IPS-15b (cell line): ENCODE measurements at regions not wholly inside any gene's neighbourhood (a gene's known extent, or its start where the extent isn't known, plus 50 kb on each side); places are given as distances from the start of the nearest gene placed in this dataset.

Experiments
- H3K27me3 ChIP-seq: one replicate; pipeline ENCODE4 v1.6.1; 2013; ENCODE audit warnings: low read length; ENCODE audit not compliant: control insufficient read depth, insufficient read depth
- H3K36me3 ChIP-seq: one replicate; pipeline ENCODE4 v1.6.1; 2013; ENCODE audit warnings: low read length; ENCODE audit not compliant: control insufficient read depth, insufficient read depth
- H3K4me1 ChIP-seq: one replicate; pipeline ENCODE4 v1.6.1; 2013; ENCODE audit warnings: mild to moderate bottlenecking, low read length; ENCODE audit not compliant: control insufficient read depth, insufficient read depth
- H3K4me3 ChIP-seq: one replicate; pipeline ENCODE4 v1.5.1; 2013; ENCODE audit warnings: low read depth, low read length
- H3K9ac ChIP-seq: one replicate; pipeline ENCODE4 v1.6.1; 2013; ENCODE audit warnings: low read depth, mild to moderate bottlenecking, low read length
- H3K9me3 ChIP-seq: one replicate; pipeline ENCODE4 v1.6.1; 2013; ENCODE audit warnings: mild to moderate bottlenecking, low read length; ENCODE audit not compliant: control insufficient read depth, insufficient read depth

DNA sequence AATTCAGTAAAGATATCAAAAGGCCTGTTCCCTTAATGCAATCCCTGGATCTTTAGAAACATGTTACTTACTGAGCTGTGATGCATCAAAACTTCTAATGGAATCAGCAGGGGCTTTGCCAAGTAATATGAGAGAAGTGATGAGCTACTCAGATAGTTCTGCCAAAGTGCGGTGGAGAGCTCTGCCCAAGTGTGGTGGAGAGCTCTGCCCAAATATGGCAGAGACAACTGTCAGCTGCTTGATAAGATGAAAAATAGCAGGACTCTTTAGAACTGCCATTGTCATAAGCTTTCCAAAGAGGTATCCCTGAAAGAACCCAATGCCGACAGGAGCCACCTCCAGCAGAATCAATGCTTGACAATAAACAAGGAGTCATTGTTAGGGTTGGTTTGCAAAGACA lies 167.9 kb upstream of the SLC39A10 start:
- Histone ChIP-seq H3K4me1 (no peaks in the 10 kb centered on the region), H3K27me3 (no peaks in the 10 kb centered on the region), H3K9me3 (no peaks in the 10 kb centered on the region), H3K9ac (no peak overlapping the region), H3K4me3 (no peak overlapping the region), H3K36me3 (no peaks in the 10 kb centered on the region)

DNA sequence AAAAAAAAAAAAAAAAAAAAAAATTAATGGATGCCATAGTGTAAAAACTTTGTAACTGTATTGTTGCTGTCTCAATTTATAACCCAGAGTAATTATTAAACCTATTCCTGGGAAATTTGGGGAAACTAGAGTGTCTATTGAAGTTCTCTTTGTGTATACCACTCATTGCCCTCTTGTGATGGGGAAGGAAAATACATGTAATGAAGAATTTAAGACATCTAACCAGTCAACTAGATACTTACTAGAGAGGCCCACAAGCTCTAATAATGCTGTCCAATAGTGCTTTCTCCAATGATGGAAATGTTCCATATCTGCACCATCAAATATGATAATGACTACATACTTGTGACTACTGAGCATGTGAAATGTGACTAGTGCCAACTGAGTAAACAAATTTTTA lies 168.5 kb upstream of the SLC39A10 start:
- no peak overlapping the region for H3K4me3 ChIP-seq
- no peaks in the 10 kb centered on the region for H3K36me3 ChIP-seq
- H3K9ac ChIP-seq: no peak overlapping the region
- no peaks in the 10 kb centered on the region for H3K4me1 ChIP-seq
- no peaks in the 10 kb centered on the region for H3K27me3 ChIP-seq
- H3K9me3 ChIP-seq: no peaks in the 10 kb centered on the region

DNA sequence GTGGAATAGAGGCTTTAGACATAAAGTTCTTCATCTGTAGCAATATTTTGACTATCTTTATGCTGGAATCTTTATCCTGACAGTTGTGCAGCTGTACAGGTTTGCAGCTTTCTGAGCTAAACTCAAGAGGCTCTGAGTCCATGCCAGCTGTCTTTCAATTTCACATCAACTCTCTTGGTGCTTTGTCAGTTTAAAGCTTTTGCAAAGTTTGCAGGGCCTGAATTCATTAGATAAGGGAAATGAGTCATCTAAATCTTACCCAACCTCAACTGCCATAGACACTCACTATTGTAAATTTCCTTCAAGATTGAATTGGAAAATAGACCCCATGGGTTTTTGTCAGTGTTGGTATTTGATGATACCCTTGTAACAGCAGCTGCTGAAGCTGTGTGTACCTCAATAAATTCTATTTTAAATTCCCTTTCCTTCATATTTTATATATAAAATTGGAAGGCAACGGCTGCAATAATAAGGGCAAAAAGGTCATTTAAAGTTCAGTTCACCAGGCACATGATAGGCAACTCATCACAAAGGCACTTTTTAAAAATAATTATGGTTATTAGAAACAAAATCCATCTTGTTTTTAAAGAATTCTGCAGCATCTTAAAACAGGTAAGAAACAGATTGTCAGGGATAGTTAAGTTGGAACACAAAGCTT lies 169.9 kb upstream of the SLC39A10 start:
- H3K9ac ChIP-seq: no peak overlapping the region
- H3K4me3 ChIP-seq: no peak overlapping the region
- no peaks in the 10 kb centered on the region for H3K27me3 ChIP-seq
- no peaks in the 10 kb centered on the region for H3K4me1 ChIP-seq
- no peaks in the 10 kb centered on the region for H3K9me3 ChIP-seq
- no peaks in the 10 kb centered on the region for H3K36me3 ChIP-seq

DNA sequence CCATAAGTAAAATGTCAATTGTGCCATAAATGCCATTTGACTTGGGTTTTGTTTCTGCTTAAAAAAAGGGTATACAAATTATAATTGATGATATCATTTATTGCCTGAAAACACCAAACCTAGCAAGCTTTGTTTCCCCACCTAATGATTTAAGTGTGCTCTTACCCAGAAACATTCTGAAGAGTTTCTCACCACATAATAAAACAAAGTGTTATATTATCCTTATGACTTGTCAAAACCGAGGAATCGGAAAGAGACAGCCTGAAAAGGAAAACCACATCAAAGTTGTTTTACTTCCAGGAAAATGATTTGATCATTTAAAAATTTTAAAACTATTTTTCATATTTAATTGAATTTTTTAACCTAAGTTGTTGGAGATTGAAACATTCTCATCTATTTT lies 170.5 kb upstream of the SLC39A10 start:
- Histone ChIP-seq H3K9ac (no peak overlapping the region), H3K36me3 (no peaks in the 10 kb centered on the region), H3K4me3 (no peak overlapping the region), H3K4me1 (no peaks in the 10 kb centered on the region), H3K27me3 (no peaks in the 10 kb centered on the region), H3K9me3 (no peaks in the 10 kb centered on the region)

DNA sequence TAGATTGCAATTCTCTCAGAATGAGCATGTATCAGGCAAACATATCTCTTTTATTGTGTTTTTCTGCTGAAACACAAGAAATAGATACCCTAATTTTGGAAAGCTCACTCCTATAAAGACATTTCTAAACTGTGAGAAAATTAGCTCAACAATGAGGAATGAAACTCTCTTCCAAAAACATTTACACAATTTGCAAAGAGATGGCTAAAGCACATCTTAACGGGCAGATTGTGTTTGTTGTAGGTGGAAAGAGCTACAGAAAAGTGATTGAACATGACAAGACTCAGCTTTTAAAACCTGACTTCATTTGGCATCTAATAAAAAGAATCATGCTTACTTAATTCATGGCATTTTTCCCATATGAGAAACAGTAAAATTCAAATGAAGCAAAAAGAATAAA lies 175.0 kb upstream of the SLC39A10 start:
- no peaks in the 10 kb centered on the region for H3K27me3 ChIP-seq
- no peak overlapping the region for H3K4me3 ChIP-seq
- H3K9me3 ChIP-seq: no peaks in the 10 kb centered on the region
- no peaks in the 10 kb centered on the region for H3K36me3 ChIP-seq
- no peak overlapping the region for H3K9ac ChIP-seq
- no peaks in the 10 kb centered on the region for H3K4me1 ChIP-seq

DNA sequence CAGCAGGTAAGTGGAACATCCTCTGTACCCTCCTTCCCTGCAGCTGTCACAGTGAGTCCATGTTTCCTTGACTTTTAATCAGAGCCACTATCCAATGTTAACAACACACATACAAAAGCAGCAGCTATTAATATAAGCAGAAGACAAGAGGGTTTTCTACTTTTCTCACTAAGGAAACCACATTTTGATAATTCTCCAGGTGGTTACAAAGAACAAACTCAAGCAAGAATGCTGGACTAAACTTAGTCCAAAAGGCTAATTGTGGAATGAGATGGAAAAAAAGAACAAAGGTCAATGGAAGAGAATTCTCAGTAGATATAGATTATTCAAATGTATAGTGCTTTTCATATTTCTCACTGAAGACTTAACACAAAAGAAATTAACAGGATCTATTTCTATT lies 176.9 kb upstream of the SLC39A10 start:
- H3K27me3 ChIP-seq: no peaks in the 10 kb centered on the region
- no peak overlapping the region for H3K4me3 ChIP-seq
- no peak overlapping the region for H3K9ac ChIP-seq
- H3K4me1 ChIP-seq: peaks cover 2% of the 10 kb centered on the region
- no peaks in the 10 kb centered on the region for H3K36me3 ChIP-seq
- H3K9me3 ChIP-seq: no peaks in the 10 kb centered on the region

DNA sequence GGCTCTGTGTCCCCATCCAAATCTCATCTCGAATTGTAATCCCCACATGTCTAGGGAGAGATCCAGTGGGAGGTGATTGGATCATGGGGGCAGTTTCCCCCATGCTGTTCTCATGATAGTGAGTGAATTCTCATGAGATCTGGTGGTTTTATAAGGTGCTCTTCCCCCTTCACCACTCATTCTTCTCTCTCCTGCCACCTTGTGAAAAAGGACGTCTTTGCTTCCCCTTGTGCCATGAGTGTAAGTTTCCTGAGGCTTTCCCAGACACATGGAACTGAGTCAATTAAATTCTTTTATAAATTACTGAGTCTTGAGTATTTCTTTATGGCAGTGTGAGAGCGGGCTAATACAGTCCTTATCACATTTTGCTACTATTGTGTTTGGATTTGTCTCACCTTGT lies 177.6 kb upstream of the SLC39A10 start:
- Histone ChIP-seq H3K9ac (no peak overlapping the region), H3K36me3 (no peaks in the 10 kb centered on the region), H3K27me3 (no peaks in the 10 kb centered on the region), H3K9me3 (no peaks in the 10 kb centered on the region), H3K4me3 (no peak overlapping the region), H3K4me1 (peaks cover 2% of the 10 kb centered on the region)

DNA sequence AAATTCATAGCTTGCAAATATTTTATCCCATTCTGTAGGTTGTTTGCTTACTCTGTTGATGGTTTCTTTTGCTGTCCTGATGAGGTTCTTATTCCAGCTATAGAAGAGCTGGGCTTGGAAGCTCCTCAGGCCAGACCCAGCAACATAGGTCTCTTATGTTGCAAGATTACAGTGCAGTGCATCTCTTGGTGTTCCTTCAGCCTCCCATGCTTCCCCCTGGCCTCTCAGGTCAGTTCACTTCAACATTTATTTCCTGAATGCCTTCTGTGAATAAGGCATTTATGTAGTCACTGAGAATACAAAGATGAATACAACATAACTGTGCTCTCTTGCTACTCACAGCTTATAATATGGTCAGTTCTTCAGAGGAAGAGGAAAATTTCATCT lies 179.0 kb upstream of the SLC39A10 start:
- no peaks in the 10 kb centered on the region for H3K9me3 ChIP-seq
- H3K27me3 ChIP-seq: no peaks in the 10 kb centered on the region
- no peak overlapping the region for H3K9ac ChIP-seq
- no peaks in the 10 kb centered on the region for H3K36me3 ChIP-seq
- H3K4me1 ChIP-seq: peaks cover 2% of the 10 kb centered on the region
- H3K4me3 ChIP-seq: no peak overlapping the region

DNA sequence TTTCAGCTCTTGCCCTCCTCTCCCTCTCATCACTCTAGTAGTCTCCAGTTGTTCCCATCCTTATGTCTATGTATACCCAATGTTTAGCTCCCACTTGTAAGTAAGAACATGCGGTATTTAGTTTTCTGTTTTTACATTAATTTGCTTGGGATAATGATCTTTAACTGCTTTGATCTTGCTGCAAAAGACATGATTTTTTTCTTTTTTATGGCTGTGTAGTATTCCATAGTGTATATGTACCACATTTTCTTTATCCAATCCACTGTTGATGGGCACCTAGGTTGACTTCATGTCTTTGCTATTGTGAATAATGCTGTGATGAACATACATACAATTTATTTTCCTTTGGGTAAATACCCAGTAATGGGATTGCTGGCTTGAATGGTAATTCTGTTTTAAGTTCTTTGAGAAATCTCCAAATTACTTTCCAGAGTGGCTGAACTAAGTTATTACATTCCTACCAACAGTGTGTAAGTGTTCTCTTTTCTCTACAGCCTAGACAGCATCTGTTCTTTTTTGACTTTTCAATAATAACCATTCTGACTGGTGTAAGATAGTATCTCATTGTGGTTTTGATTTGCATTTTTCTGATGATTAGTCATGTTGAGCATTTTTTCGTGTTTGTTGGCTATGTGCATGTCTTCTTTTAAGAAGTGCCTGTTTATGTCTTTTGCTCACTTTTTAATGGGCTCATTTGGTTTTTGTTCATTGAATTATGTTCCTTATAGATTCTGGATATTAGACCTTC lies 179.6 kb upstream of the SLC39A10 start:
- Histone ChIP-seq H3K4me3 (no peak overlapping the region), H3K4me1 (peaks cover 2% of the 10 kb centered on the region), H3K36me3 (no peaks in the 10 kb centered on the region), H3K9ac (no peak overlapping the region), H3K9me3 (no peaks in the 10 kb centered on the region), H3K27me3 (no peaks in the 10 kb centered on the region)

DNA sequence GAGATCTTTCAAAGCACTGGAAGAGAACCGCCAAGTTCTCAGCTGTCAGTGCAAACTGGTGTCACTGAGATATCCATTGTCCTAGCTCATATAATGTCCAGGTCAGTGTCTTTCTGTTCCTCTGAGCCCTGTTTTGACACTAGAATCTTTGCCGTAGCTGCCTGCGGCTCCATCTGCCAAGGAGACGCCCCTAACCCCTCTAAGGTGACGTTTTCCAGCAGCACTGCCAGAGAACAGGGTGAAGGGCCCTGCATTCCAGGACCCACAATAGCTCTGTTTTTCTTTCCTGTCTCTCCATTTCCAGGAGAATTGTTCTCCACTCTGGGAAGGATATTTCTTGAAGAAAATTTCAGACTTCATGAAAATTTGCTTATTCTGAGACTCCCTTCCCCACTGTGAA lies 181.7 kb upstream of the SLC39A10 start:
- Histone ChIP-seq H3K4me3 (no peak overlapping the region), H3K36me3 (no peaks in the 10 kb centered on the region), H3K9ac (no peak overlapping the region), H3K27me3 (no peaks in the 10 kb centered on the region), H3K9me3 (no peaks in the 10 kb centered on the region), H3K4me1 (peaks cover 2% of the 10 kb centered on the region)

DNA sequence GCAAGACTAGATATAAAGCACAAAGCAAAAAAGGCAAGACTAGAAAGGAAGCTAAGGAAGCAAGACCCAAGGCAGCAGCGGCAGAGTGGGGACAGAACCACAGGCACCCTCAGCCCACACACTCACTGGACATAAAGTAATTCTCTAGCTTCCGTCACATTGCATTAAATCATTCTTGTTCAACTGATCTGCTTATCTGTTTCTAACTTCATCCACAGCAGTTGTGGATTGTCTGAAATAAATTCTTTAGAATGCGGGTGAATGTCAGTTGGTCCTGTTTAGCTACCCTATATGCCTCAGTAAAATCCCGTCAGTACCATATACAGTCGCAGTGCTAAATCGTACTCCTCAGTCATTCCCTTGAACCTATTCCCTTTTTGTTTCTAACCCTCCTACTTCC lies 183.2 kb upstream of the SLC39A10 start:
- no peaks in the 10 kb centered on the region for H3K9me3 ChIP-seq
- no peaks in the 10 kb centered on the region for H3K27me3 ChIP-seq
- no peak overlapping the region for H3K9ac ChIP-seq
- H3K4me3 ChIP-seq: no peak overlapping the region
- H3K4me1 ChIP-seq: peaks cover 2% of the 10 kb centered on the region
- H3K36me3 ChIP-seq: no peaks in the 10 kb centered on the region

DNA sequence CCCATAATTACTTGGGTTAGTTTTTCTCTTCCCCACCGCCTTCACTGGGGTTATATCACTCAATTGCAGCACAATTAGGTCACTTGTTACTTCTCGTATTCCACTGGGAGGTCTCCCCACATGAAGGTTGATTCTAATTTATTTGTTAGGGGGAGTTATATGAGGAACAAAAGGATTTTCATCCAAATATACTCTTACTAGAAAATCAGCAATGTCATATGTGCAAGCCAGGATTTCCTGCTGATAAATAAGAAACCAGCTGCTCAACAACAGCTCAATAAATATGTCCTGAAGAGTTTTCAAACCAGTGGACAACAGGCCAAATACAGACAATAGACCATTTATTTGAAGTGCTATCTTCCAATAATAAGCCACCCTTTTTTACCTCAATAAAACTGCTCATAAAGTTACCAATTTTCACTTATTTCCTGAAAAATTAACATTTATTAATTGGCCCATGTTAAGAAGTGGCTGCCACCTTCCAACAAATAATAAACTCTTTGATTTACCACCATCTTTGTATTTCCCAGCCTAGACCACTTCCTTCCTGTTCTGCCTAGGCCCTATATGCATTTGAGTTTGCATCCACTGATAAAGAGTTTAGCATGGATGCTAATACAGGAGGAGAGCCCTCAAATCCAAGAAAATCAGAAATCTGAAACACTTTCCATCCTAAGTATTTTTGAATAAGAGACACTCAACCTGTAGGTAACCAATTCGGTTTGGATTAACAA lies 184.4 kb upstream of the SLC39A10 start:
- Histone ChIP-seq H3K27me3 (no peaks in the 10 kb centered on the region), H3K9me3 (no peaks in the 10 kb centered on the region), H3K4me1 (peaks cover 2% of the 10 kb centered on the region), H3K4me3 (no peak overlapping the region), H3K9ac (no peak overlapping the region), H3K36me3 (no peaks in the 10 kb centered on the region)
